Esophagus mucosa (tissue), 1 donor: ENCODE measurements at regions not wholly inside any gene's neighbourhood (a gene's known extent, or its start where the extent isn't known, plus 50 kb on each side); places are given as distances from the start of the nearest gene placed in this dataset.
A peak's percentile ranks its signal among the peaks of the same experiment; 100 is the strongest.

Experiments
- ATAC-seq: fragments of 200-7000 bp; cut with Tn5 transposase; one replicate; pipeline ENCODE4 v1.9.1; 2020
- donor health status: DM: yes; HTN: yes; CAD: no.

DNA sequence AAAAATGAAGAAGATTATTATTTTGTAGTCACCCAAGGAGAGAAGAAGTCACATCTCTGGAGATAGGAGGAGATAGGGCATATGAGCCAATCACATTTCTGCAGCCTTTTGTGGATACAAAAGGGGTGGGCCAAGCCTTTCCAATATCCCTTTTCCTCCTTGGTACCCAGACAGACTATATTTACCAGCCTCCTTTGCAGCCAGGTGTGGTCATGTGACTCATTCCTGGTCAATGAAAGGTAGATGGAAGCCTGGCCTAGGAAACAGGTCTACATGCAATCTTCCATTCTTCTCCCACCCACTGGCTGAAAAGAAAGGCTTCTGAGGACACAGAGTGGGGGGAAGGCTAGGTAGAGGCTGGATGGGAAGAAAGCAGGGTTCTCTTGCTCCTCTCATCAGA lies 58.1 kb upstream of the ERG start:
- no peak for ATAC-seq

DNA sequence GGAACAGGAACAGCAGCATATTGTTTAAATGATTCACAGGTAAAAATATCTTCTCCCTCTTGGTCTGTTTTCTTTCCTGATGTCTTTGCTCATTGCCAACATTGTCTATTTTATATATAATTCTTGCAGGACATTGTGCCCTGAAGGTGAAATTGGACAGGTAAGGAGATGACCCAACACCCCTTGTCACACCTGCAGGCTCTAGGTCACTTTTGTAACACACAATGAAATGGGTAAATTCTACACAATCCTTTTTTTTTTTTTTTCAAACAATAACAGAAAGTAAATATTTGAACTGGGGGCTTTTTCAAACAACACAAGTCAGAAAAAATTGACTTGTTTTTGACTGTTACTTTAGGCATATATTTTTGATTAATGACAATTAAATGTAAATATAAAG lies 62.9 kb upstream of the ERG start:
- no peak for ATAC-seq

DNA sequence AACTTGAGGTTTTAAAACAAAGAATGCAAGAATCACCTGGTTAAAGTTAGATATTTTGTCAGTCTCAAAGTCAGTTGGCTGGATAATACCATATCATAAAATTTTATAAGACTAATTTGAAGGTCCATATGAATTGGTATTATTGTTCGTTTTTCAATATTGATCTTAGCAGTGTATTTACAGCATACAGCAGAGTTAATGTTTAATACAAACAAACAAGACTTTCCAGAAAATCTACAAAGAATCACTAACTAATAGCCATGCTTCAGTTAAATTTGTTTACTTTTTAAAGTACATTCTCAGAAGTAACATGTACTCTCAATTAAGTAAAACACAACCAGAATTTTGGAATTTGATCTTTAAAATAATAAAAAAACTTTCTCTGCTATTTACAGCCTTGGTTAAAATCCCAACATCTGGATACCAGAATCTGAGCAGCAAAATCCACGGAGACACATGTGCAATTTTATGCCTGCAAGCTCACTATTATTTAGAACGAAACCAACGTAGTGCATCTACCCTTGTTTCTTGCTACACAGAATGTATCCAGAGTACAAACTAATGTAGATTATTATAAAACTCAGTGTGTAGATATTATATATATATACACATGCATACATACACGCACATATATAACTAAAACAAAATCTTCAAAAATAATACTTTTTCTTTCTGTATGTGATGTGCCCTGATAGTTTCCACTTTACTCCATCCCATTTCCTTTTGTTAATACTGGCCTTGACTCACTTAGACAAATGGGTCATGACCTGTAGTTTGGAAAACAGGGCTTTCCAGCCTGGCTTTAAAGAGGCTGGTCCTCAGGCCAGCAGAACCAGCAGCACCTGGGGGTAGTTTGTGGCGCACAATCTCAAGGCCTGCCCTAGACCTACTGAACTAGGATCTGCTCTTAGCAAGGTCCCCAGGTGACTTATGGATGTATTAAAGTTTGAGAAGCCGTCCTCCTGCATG lies 63.6 kb upstream of the ERG start:
- ATAC-seq, result no peak

DNA sequence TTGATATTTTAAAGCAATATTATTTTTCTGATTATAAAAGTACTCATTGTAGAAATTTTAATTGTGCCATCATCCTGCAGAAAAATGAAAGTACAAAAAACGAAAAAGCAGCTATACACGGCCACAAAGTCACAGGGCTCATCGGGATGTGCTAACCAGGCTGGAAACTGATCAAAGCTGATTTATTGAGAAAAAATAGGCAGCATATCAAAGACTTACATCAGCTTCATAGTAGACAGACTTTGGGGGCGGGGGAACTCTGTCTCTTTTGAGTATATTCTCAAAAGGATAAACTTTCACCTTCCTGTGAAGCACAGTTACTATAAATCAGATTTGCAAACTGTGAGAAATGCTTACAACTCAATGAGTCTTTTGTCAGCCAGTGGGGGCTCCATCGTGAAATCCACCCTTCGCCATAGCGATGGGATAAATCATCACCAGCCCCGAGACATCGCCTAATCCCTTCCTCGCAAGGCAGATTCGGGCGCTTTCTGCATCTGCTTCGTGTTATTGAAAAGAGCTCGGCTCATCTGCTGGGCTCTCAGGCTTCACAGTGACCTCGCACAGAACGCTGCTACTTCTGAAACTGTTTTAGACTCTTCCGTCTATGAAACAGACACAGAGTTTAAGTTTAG lies 69.2 kb upstream of the ERG start:
- ATAC-seq, result no peak

DNA sequence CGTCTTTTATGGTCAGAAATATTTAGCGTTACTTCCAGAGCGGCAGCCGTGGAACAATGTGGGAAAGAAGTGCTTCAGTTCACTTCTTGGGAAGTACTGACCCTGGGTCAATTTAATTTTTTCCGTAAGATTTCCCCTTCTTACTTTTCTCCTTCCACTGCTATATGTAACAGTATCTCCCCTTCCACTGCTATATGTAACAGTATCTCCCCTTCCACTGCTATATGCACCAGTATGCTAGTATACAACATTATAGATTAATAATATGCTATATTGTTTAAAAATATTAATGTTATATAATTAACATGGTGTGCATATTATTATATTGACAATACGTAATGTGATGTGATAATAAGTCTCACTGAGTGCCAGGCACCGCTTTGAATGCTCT lies 69.7 kb upstream of the ERG start:
- ATAC-seq, result no peak

DNA sequence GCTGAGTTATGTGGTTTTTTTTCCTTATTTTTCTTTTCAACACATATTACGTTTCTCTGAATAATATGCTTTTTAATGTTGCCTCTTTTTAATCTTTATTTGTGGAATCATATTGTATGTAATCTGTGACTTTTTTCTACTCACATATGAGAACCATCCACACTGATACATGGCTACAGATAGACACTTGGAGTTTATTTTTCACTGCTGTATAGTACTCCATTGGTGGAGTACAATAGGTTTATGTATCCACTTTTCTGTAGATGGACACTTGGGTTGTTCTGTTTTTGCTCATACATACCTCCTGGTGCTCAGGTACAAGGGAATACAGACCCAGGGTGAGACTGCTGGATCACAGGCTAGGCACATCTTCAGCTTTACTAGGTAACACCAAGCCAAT lies 71.5 kb upstream of the ERG start:
- no peak for ATAC-seq

DNA sequence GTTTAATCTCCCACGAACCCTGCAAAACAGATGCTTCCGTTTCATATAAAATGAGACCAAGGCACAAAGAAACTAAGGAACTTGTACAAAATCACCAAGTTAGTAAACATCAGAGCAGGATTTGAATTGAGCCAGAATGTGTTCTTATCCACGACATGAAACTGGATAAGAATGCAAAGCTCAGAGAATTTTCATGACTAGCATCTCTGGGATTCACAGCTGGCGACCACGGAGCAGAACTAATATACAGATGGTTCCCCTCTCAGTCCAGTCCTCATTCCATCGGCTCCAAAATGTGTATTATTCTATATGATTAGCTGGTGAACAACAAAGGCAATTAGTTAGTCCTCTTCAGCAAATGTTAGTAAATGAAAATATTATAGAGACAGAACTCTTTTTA lies 72.3 kb upstream of the ERG start:
- no peak for ATAC-seq

DNA sequence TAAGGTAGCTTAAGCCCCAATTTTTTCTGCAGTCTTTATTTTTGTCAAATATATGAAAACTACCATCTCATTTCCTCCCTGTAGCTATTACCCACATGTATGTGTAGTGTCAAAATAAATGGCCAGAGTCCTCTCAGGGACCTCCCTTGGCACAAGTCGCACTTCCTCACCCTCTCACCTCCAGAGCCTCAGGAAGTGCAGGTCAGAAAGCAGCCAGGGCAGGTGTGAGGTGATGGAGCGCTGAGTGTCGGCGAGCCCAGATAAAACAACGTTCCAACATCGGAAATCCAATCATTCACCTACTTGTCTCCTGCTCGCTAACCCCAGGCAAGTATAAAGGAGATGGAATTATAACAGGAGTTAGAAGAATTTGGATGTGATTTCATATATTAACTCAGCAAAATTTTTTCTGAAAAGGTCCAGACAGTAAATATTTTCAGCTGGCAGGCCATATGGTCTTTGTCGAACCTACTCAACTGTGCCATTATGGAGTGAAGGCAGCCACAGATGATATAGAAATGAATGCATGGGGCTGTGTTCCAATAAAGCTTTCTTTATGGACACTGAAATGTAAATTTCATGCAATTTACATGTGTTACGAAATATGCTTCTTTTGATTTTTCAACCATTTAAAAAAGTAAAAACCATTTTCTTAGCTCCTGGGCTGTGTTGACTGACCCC lies 76.8 kb upstream of the ERG start:
- no peak for ATAC-seq

DNA sequence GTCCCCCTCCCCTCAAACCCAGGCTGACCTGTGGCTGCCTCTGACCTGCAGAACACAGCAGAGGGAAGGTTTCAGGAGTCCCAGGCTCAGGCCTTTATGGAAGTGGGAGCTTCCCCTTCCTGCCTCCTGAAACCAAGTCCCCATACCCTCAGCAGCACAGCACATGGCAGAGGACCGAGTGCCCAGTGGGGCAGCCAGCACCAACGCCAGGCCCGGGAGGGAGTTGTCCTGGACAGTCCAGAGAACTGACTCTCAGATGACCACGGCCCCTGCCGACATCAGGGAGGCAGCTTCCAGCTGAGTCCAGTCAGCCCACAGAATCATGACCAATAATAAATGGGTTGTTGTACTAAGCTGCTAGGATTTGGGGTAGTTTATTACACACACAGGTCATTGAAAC lies 79.6 kb upstream of the ERG start:
- ATAC-seq, result no peak

DNA sequence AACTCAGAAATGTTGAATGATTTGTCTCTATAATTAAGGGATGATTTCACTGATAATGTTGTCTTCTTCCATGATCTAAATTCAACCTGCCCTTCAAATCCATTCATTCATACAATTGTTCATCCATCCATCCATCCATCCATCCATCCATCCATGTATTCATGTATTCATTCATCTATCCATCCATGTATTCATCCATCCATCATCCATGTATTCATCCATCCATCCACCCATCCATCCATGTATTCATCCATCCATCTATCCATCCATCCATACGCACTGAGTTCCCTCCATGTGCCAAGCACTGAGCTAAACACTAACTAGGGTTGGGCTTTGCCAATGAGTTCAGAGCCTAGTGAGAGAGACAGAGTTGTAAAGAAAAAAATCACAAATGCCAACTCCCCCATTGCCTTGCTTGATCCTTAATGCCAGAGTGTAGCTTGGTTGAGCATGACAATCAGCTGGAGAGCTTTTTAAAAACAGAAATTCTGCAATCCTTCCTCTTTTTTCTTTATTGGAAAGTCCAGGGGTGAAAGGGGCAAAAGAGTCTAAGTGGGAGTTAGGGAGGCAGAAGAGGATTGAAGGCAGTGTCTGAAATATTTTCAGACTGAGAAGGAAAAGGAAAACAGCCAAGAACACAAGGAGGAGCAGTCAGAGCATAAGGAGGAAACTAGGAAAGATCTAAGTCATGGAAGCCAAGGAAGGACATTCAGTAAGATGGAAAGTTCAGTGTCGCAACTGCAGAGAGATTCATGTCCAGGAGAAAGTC lies 92.4 kb upstream of the ERG start:
- no peak for ATAC-seq

DNA sequence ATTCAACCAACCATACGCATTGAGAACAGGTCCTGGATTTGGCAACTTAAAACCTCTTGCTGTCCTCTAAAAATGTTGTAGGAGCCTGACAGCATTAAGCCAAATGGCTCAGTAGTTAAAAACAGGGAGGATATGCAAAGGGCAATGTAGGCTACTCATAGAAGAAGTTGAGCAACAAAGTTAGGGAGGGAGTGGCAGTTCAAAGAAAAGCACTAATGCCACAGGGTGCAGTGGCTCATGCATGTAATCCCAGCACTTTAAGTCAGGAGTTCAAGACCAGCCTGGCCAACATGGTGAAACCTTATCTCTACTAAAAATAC lies 92.9 kb upstream of the ERG start:
- ATAC-seq, result peak; percentile 88

DNA sequence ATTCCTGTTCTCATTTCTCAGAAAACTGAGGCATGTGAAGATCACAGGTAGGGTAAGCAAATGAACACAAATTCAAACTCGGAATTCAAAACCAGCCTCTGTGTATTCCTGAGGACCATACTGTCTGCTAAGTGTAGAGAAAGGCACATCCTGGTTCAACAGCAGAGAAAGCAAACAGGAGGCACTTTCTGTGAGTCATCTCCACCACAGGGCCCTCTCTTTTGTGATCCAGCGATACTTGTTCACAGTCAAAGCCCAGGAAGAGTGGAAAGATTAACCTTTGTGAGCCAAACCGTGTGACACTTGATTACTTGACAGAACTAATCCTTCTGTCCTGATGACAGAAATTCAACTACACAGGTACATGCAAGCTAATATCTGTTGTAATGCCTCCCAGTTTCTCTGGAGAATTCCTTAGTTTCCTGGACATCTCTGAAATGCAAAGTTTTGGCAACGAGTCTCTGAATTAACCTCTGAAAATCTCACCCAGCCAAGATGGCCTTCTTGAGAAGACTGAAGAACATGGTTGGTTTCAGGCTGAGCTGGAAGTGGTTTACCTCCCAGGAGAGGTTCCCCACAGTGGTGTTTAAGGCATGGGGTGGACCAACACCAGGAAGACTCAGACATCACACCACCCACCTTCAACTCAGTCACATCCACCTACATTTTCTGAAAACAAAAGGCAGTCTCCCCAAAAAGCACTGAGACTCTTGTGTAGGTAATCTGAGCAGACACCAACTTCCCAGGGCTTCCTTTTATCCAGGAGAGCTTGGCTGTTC lies 98.2 kb upstream of the ERG start:
- peak; percentile 92 for ATAC-seq

DNA sequence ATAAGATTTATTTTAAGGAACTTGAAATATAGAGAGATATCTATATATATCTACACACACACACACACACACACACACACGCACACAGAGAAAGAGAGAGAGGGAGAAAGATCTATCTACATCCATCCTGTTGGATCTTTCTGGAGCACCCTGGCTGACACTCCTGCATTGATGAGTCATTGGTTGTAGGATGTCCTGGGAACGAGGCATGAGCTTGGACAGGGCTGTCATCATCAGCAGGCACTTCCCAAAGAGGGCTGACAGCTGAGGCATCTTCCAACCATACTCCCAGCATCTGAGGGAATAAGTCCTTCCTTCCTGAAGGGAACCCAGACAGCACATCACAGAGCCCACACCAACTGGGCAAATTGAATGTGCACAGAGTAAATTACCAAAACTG lies 99.1 kb upstream of the ERG start:
- peak; percentile 27 for ATAC-seq

DNA sequence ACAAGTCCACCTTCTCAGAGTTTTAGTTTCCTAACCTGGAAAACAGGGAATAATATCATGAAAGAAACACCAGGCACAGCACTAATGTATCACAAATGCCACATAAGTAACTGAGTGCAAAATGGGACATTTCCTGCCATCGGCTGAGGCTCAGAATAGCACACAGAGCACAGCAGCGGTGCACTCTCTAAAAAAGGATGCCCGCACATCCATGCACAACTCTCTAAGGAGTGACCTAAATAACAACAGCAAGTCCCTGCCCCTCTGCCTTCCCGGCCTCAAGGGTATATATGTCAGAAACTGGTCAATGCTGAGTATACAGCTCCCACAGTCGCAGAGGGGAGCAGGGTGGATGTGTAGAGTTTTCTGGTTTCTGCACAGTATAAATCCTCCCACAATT lies 100.1 kb upstream of the ERG start:
- no peak for ATAC-seq

DNA sequence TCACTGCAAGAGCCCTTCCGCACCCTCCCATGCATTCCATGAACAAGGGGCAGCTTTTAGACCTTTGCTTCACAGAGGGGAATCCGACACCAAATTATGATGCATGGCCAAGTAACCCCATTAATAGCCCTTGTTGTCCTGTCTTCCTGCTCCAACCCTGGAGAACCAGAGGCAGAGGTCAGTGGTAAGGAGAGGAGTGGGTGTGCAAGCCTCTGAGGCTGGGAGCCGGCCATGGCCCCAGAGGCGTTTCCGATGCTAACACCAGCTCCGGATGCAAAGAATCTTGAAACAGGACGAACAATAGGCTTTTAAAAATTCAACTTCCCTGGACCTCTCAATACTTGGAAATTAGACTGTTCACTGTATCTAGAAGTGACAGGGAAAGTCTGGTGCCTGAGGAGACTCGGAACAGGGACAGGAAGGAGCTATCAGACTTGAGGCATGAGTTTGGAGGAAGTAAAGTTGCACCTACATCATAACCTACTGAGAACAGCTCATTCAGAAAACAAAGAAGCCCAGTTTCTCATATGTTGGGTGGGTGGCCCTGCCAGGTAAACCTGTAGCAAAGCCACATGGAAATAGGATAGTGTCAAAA lies 101.2 kb upstream of the ERG start:
- ATAC-seq, result no peak

DNA sequence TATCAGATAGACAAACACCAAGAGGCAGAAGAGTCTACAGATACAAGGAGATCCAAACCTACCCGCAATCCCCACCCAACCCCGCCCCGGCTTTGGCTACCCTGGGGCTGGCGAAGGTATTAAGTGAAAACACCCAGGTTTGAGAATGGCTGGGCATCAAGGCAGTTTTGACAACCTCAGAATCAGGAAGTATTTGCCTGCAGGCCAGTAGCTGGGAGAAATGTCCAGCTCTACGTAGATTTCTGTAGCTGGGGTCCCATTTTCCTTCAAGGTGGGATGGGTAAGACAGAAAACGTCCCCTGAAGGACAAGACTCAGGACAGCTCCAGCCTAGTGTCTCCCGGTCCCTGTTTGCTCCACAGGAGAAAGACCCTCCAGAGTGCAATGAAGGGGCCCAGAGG lies 101.8 kb upstream of the ERG start:
- no peak for ATAC-seq

DNA sequence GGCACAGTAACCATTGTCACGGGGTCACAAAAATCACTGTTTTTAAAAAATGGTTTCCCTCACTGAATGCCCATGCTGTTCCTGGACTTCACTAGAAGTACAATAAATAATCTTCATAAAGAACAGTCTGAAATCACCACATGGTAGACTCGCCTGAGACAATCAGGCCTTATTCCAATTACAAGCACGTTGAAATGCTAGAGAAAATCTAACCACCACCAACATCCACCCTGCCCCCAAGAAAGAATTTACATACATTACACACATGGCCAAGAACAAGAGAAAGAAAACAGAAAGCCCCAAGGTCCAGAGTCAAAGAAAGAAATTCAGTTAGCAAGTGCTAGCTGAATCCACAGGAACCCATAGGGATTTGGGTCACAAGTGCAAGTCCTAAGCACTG lies 107.0 kb upstream of the ERG start:
- no peak for ATAC-seq

DNA sequence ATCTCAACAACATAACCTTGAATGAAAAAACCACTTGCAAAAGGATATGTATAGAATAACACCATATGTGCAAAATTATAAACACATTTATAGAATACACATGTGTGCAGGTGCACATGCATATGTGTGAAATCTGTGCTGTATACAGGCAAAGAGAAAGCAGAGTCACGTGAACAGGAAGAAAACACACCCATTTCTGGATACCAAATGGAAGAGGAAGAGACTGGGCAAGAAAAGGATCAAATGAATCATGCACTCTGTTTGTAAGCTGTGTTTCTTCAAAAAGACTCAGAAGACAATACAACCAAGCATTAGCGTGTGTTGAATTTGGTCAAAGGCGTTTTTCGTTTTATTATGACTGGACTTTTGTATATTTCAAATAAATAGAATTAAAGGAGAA lies 111.3 kb upstream of the ERG start:
- peak; percentile 81 for ATAC-seq

DNA sequence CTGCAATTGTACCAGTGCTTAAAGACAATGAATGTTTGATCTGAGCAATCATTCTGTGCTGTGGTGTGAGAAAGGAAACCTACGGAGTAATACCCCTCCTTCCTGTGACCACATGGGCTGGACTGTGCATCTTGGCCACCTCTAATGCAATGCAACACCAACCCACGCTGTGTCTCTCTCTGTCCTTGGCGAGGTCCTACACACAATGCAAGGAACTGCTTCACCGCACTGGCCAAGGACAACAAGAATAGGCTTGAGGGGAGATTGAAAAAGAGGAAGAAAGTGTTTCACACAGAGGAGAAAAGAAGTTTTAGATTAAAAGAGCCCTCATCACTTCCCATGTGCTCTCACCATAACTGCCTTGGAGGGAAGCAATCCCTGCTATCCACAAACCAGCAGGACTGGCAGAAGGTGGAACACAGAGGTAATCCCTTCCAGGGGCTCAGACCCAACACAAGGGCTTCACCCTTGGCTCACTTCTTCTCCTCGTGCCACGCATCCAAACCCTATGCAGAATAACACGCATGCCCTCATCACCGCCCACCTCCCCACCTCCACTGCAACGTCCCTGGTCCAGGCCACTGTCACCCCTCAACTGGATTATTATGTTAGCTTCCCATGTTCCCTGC lies 112.5 kb upstream of the ERG start:
- peak; percentile 11 for ATAC-seq

DNA sequence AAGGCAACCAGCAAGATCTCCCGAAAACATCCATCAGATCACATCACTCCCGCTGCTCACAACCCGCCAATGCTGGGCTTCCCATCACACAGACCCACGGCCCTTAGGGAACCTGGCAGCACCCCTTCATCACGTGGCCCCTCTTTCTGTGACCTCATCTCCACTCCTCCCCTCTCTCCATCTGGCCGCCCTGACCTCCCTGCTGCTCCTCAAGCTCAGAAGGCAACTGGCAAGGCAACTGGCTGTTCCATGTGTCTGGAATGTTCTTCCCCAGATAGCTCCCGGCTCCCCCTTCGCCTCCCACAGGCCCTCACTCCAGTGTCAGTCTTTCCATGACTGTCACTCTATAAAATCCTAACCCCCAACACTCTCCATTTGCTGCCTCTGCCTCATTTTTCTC lies 113.0 kb upstream of the ERG start:
- ATAC-seq, result no peak

DNA sequence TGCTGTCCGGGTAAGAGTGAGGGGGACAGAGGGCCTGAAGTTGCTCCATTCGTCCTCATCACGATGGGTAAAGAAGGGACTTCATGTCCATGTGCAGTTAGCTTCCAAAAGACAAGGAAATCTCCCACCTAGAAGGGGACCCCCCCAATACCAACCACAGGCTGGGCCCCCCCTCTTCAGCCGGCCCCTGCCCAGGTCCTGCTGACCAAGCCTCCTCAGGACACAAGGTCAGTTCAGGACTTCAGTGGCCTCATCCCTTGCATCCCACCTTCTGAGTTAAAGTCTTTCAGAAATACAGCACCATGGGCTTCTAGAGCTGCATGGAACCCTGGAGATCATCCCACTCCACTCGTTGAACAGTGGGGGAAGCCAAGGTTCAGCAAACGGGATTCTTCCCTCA lies 115.4 kb upstream of the ERG start:
- ATAC-seq, result no peak
